LNCAP (cell line): ENCODE measurements at regions not wholly inside any gene's neighbourhood (a gene's known extent, or its start where the extent isn't known, plus 50 kb on each side); places are given as distances from the start of the nearest gene placed in this dataset.

Experiments used
- CTCF ChIP-seq: fragments of 450-650 bp; IDR thresholded peaks from 2 replicates; pipeline ENCODE4 v1.5.1; 2017; ENCODE audit warnings: mild to moderate bottlenecking

DNA sequence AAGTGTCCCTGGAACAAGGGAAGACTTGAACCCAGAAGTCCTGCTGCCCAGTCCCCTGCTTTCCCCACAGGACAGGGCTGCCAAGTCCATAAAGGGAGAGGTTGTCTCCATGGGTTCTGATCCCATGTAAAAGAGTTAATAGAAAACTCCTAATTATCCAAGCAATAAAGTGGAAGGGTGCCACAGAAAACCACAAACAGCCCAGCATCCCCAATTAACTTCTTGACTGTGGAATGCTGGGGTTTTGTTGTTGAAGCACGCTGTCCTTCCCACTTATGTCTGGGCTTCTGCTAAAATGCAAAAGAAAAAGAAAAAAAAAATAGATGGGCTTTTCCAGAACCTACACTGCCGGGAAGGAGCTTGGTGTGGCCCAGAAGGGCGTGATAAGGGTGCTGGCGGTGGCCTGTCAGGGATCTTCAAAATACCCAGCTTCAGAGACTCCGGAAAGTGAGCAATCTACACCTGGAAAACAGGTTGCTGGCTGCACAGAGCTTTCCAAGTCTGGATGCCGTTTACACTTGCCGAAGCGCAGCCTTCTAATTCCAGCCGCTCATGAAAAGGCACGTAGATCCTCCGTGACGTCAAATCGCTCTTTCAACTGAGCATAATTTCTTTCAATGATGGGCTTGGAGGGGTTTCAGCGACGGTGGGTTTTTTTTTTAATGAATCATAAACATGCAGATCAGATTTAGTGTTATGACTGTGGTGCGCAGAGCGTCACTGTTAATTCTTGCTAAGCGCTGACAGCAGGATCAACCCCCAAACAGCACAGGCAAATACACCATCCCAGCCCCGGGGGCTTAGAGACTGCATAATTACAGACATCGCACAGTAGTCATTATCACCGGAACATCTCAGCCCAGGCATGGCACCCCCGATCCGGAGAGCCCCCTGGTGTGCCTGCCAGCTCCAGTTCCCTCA is 197.6 kb downstream of the BCOR start:
- TF ChIP-seq CTCF, result no peak

- no peak for TF ChIP-seq CTCF
Observed at GRCh38 chrX:39900777-39901170, 197.0 kb downstream of the BCOR start.

- TF ChIP-seq CTCF, result no peak
Observed at GRCh38 chrX:39903343-39903742, 194.4 kb downstream of the BCOR start.

DNA sequence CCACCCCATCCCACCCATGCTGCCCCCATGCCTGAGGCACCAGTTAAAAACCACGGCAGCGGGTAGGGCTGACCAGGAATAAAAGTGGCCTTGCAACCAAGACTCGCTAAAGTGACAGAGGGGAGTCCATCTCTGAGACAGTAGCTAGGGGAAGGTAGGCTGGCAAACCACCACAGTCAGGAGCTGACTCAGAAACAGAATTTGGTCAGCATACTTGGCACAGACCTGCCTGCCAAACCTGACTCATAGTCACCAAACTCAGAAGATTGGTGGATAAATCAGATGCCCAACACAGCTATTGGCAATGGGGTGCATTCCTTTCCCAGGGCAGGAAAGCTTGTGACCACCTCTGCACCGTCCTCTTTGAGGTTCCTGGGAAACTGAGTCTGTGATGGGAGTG is 193.8 kb downstream of the BCOR start:
- TF ChIP-seq CTCF, result no peak

- no peak for TF ChIP-seq CTCF
Observed at GRCh38 chrX:39904816-39905537, 192.8 kb downstream of the BCOR start.

GRCh38 chrX:39905538-39905891 is 192.2 kb downstream of the BCOR start:
- TF ChIP-seq CTCF, result no peak

DNA sequence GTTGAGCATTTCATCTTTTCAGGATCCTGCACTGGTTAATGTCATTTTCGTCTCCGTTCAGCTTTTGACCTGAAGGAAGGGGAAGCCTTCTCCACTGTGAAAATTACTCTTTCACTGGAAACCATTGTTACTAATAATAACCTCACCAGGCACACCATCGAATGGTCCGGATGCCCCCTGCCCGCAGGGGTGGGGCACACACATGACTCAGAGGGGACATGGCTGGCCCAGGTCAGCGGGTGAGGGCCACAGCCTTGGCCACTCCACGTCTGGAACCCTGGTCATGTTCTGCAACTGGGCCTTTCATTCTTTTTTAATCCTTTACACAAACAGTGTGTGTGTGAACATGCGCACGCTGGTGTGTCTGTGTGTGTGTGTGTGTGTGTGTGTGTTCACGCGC is 191.8 kb downstream of the BCOR start:
- TF ChIP-seq CTCF, result no peak
